ENCODE measurements at regions not wholly inside any gene's neighbourhood (a gene's known extent, or its start where the extent isn't known, plus 50 kb on each side); places are given as distances from the start of the nearest gene placed in this dataset.

- no peak overlapping the region for H3K4me3 ChIP-seq
- TF ChIP-seq, protein P1, sequence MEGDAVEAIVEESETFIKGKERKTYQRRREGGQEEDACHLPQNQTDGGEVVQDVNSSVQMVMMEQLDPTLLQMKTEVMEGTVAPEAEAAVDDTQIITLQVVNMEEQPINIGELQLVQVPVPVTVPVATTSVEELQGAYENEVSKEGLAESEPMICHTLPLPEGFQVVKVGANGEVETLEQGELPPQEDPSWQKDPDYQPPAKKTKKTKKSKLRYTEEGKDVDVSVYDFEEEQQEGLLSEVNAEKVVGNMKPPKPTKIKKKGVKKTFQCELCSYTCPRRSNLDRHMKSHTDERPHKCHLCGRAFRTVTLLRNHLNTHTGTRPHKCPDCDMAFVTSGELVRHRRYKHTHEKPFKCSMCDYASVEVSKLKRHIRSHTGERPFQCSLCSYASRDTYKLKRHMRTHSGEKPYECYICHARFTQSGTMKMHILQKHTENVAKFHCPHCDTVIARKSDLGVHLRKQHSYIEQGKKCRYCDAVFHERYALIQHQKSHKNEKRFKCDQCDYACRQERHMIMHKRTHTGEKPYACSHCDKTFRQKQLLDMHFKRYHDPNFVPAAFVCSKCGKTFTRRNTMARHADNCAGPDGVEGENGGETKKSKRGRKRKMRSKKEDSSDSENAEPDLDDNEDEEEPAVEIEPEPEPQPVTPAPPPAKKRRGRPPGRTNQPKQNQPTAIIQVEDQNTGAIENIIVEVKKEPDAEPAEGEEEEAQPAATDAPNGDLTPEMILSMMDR (IDR thresholded peaks at IDR 0.05; ENCODE audit: borderline replicate concordance), result no peak
- intact Hi-C loops (cut with micrococcal nuclease), result no loop called here
- H3K36me3 ChIP-seq, result no peaks in the 10 kb centered on the region
- no peak for DNase-seq
- H3K9me3 ChIP-seq (replicated peaks), result no peaks in the 10 kb centered on the region
- no peak overlapping the region for H3K27ac ChIP-seq (replicated peaks)
- no peaks in the 10 kb centered on the region for H3K27me3 ChIP-seq (ENCODE audit: low read depth)
- H3K4me1 ChIP-seq, result no peaks in the 10 kb centered on the region
Observed at GRCh38 chr11:101726988-101727387, 143.2 kb upstream of the TRPC6 start.

- TF ChIP-seq, protein P1 (IDR thresholded peaks at IDR 0.05; ENCODE audit: borderline replicate concordance), result no peak
- H3K36me3 ChIP-seq, result no peaks in the 10 kb centered on the region
- no peak for DNase-seq
- H3K4me1 ChIP-seq, result no peaks in the 10 kb centered on the region
- no peaks in the 10 kb centered on the region for H3K27me3 ChIP-seq (ENCODE audit: low read depth)
- intact Hi-C loops (cut with micrococcal nuclease), result no loop called here
- H3K27ac ChIP-seq (replicated peaks), result no peak overlapping the region
- no peak overlapping the region for H3K4me3 ChIP-seq
- H3K9me3 ChIP-seq (replicated peaks), result no peaks in the 10 kb centered on the region
Observed at GRCh38 chr11:101723371-101723770, 139.6 kb upstream of the TRPC6 start.

GRCh38 chr11:101721270-101721669 lies 137.5 kb upstream of the TRPC6 start:
- Histone ChIP-seq H3K4me3 (no peak overlapping the region), H3K4me1 (no peaks in the 10 kb centered on the region), H3K27me3 (ENCODE audit: low read depth) (no peaks in the 10 kb centered on the region), H3K27ac (replicated peaks) (no peak overlapping the region), H3K9me3 (replicated peaks) (no peaks in the 10 kb centered on the region), H3K36me3 (no peaks in the 10 kb centered on the region)
- DNase-seq, result no peak
- TF ChIP-seq, protein P1 (IDR thresholded peaks at IDR 0.05; ENCODE audit: borderline replicate concordance), result no peak
- intact Hi-C loops (cut with micrococcal nuclease), result no loop called here

GRCh38 chr11:101718402-101718801 lies 134.6 kb upstream of the TRPC6 start:
- no peaks in the 10 kb centered on the region for H3K9me3 ChIP-seq (replicated peaks)
- H3K4me3 ChIP-seq, result no peak overlapping the region
- no peaks in the 10 kb centered on the region for H3K4me1 ChIP-seq
- no peak for DNase-seq
- TF ChIP-seq, protein P1 (IDR thresholded peaks at IDR 0.05; ENCODE audit: borderline replicate concordance), result no peak
- intact Hi-C loops (cut with micrococcal nuclease), result no loop called here
- no peak overlapping the region for H3K27ac ChIP-seq (replicated peaks)
- no peaks in the 10 kb centered on the region for H3K36me3 ChIP-seq
- H3K27me3 ChIP-seq (ENCODE audit: low read depth), result no peaks in the 10 kb centered on the region

- DNase-seq, result no peak
- H3K27ac ChIP-seq (replicated peaks), result no peak overlapping the region
- no peaks in the 10 kb centered on the region for H3K36me3 ChIP-seq
- no peaks in the 10 kb centered on the region for H3K4me1 ChIP-seq
- peaks cover 3% of the 10 kb centered on the region for H3K9me3 ChIP-seq (replicated peaks)
- TF ChIP-seq, protein P1 (IDR thresholded peaks at IDR 0.05; ENCODE audit: borderline replicate concordance), result no peak
- intact Hi-C loops (cut with micrococcal nuclease), result no loop called here
- no peak overlapping the region for H3K4me3 ChIP-seq
- H3K27me3 ChIP-seq (ENCODE audit: low read depth), result no peaks in the 10 kb centered on the region
Observed at GRCh38 chr11:101717619-101718018, 133.8 kb upstream of the TRPC6 start.

DNA sequence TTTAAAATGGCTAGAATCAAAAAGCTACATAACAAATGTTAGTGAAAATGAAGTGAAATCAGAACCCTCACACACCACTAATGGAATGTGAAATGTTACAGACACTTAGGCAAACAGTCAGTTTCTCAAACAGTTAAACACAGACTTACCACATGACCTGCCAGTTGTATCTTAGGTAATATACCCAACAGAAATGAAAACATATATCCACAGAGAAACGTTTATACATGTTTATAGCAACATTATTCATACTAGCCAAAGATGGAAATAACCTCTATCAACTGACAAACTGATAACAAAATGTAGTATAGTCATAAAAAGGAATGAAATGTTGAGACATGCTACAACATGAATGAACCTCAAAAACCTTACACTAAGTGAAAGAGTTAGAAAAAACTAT lies 131.5 kb upstream of the TRPC6 start:
- H3K9me3 ChIP-seq (replicated peaks), result peaks cover 20% of the 10 kb centered on the region
- no peaks in the 10 kb centered on the region for H3K27me3 ChIP-seq (ENCODE audit: low read depth)
- H3K4me3 ChIP-seq, result no peak overlapping the region
- TF ChIP-seq, protein P1 (IDR thresholded peaks at IDR 0.05; ENCODE audit: borderline replicate concordance), result no peak
- intact Hi-C loops (cut with micrococcal nuclease), result no loop called here
- H3K27ac ChIP-seq (replicated peaks), result no peak overlapping the region
- no peaks in the 10 kb centered on the region for H3K36me3 ChIP-seq
- no peaks in the 10 kb centered on the region for H3K4me1 ChIP-seq
- no peak for DNase-seq

All from left ventricle myocardium inferior (tissue), 1 donor.